SJSA1 (cell line): ENCODE measurements at regions not wholly inside any gene's neighbourhood (a gene's known extent, or its start where the extent isn't known, plus 50 kb on each side); places are given as distances from the start of the nearest gene placed in this dataset.

Experiments
- DNase-seq, 2 experiments: peaks; one replicate each; pipeline ENCODE4 v3.0.0-alpha.2; 2015 to 2020; ENCODE audit warnings: low spot score in 2 of 2, low read depth in 1 of 2
- H3K27ac ChIP-seq: fragments of 250-450 bp; sonication (Bioruptor Pico); 2 replicates; pipeline ENCODE4 v1.5.1; 2020; ENCODE audit warnings: mild to moderate bottlenecking, moderate library complexity
- H3K27me3 ChIP-seq: fragments of 250-450 bp; sonication (Bioruptor Pico); replicated peaks from 2 replicates; pipeline ENCODE4 v1.5.1; 2020; ENCODE audit warnings: mild to moderate bottlenecking, moderate library complexity
- H3K36me3 ChIP-seq: fragments of 250-450 bp; sonication (Bioruptor Pico); 2 replicates; pipeline ENCODE4 v1.5.1; 2020; ENCODE audit warnings: mild to moderate bottlenecking
- H3K4me1 ChIP-seq: fragments of 250-450 bp; sonication (Bioruptor Pico); replicated peaks from 2 replicates; pipeline ENCODE4 v1.6.1; 2021; ENCODE audit warnings: mild to moderate bottlenecking
- H3K4me3 ChIP-seq: fragments of 250-450 bp; sonication (Bioruptor Pico); 2 replicates; pipeline ENCODE4 v1.5.1; 2020; ENCODE audit warnings: mild to moderate bottlenecking
- H3K9me3 ChIP-seq: fragments of 250-450 bp; sonication (Bioruptor Pico); replicated peaks from 2 replicates; pipeline ENCODE4 v1.5.1; 2020; ENCODE audit warnings: mild to moderate bottlenecking

GRCh38 chr10:52864201-52865106, 91.9 kb upstream of the MBL2 start:
- H3K27me3 ChIP-seq, result no peaks in the 10 kb centered on the region
- H3K36me3 ChIP-seq, result no peaks in the 10 kb centered on the region
- no peaks in the 10 kb centered on the region; the same call in 1 of the 2 replicates for H3K9me3 ChIP-seq
- peak overlapping the region; percentile 23; the same call in 1 of the 2 replicates for H3K27ac ChIP-seq
- H3K4me3 ChIP-seq, result no peak overlapping the region
- peak; percentile 67 to 84 for DNase-seq
- H3K4me1 ChIP-seq, result peaks cover 21% of the 10 kb centered on the region

- Histone ChIP-seq H3K4me3 (no peak overlapping the region), H3K9me3 (no peaks in the 10 kb centered on the region), H3K27me3 (no peaks in the 10 kb centered on the region), H3K36me3 (no peaks in the 10 kb centered on the region), H3K27ac (no peak overlapping the region), H3K4me1 (peaks cover 1% of the 10 kb centered on the region; the same call in 1 of the 2 replicates)
- DNase-seq, result no peak
Measured at GRCh38 chr10:52858722-52859121, 86.1 kb upstream of the MBL2 start.

- DNase-seq, result no peak
- Histone ChIP-seq H3K36me3 (no peaks in the 10 kb centered on the region), H3K4me3 (no peak overlapping the region), H3K9me3 (0 out of 2 replicates have a peak, but pooled peaks cover 2% of the 10 kb centered on the region), H3K27me3 (no peaks in the 10 kb centered on the region), H3K4me1 (no peaks in the 10 kb centered on the region), H3K27ac (no peak overlapping the region)
Measured at GRCh38 chr10:52855546-52856325, 83.2 kb upstream of the MBL2 start.

- no peaks in the 10 kb centered on the region for H3K4me1 ChIP-seq
- no peaks in the 10 kb centered on the region for H3K36me3 ChIP-seq
- no peak overlapping the region for H3K27ac ChIP-seq
- 0 out of 2 replicates have a peak, but pooled peaks cover 2% of the 10 kb centered on the region for H3K9me3 ChIP-seq
- no peak for DNase-seq
- H3K27me3 ChIP-seq, result no peaks in the 10 kb centered on the region
- H3K4me3 ChIP-seq, result no peak overlapping the region
Measured at GRCh38 chr10:52853704-52854103, 81.1 kb upstream of the MBL2 start.

- H3K27me3 ChIP-seq, result no peaks in the 10 kb centered on the region
- DNase-seq, result no peak
- no peaks in the 10 kb centered on the region for H3K36me3 ChIP-seq
- H3K27ac ChIP-seq, result no peak overlapping the region
- no peaks in the 10 kb centered on the region; the same call in 1 of the 2 replicates for H3K9me3 ChIP-seq
- H3K4me1 ChIP-seq, result no peaks in the 10 kb centered on the region
- H3K4me3 ChIP-seq, result no peak overlapping the region
Measured at GRCh38 chr10:52836816-52837215, 64.2 kb upstream of the MBL2 start.
